Kidney glomerular epithelial cell (primary cell): ENCODE measurements at regions not wholly inside any gene's neighbourhood (a gene's known extent, or its start where the extent isn't known, plus 50 kb on each side); places are given as distances from the start of the nearest gene placed in this dataset.

ENCODE experiments used
- DNase-seq: peaks from one replicate; lab custom pipeline; 2025; lab: John Stamatoyannopoulos, UW

GRCh38 chr9:551986-552929 lies 289.2 kb upstream of the DMRT1 start:
- no peak for DNase-seq

- no peak for DNase-seq
Observed at GRCh38 chr9:555493-555892, 286.0 kb upstream of the DMRT1 start.

GRCh38 chr9:556199-556598 lies 285.3 kb upstream of the DMRT1 start:
- no peak for DNase-seq

DNA sequence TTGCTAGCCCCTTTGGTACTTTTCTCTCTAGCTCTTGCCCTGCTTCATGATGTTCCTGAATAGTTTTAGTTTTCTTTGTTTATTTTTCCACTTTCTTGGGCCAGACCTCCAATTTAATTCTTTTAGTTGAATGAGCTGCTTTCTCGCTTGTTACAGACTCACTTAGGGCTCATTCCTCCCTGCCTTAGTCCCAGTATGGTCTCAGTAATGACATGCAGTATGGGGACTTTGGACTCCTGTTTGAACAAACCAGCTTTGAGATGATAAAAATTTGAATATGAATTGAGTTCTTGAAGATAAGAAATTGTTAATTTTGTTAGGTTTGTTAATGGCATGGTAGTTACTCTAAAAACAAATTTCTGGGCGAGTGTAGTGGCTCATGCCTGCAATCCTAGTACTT lies 284.8 kb upstream of the DMRT1 start:
- DNase-seq, result no peak

DNA sequence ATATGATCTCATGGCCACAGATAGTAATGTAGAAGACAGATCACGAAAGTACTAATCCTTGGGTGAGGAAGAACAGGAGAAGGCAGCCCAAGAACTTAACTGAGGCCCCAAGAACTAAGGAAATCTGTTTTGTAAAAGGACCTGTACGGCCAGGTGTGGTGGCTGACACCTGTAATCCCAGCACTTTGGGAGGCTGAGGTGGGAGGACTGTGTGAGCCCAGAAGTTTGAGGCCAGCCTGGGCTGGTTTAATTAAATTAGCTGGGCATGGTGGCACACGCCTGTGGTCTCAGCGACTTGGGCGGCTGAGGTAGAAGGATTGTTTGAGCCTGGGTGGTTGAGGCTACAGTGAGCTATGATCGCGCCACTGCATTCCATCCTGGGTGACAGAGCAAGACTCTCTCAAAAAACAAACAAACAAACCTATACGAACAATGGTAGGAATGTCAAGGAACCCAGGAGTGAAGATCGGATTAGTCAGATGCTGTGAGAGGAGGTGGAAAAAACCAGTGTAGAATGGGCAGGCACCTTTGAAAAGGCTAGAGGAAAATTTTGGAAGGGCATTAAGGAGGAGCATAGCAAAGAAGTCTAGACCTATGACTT lies 283.8 kb upstream of the DMRT1 start:
- DNase-seq, result peak; percentile 68

- DNase-seq, result no peak
Observed at GRCh38 chr9:561427-561826, 280.1 kb upstream of the DMRT1 start.

GRCh38 chr9:563200-563599 lies 278.3 kb upstream of the DMRT1 start:
- no peak for DNase-seq

DNA sequence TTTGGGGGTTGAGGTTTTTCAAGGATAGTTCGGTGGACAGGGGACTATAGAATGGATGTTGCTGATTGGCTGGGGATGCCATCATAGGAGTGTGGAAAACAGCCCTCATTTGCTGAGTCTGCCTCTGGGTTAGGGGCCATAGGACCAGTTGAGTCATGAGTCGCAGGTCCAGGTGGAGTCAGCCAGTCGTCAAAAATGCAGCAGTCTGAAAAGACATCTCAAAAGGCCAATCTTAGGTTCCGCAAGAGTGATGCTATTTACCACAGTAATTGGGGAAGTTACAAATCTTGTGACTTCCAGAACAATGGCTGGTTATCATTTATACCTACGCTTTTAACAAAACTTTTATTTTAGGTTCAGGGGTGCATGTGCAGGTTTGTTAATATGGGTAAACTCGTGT lies 276.0 kb upstream of the DMRT1 start:
- no peak for DNase-seq

- no peak for DNase-seq
Observed at GRCh38 chr9:567128-567746, 274.3 kb upstream of the DMRT1 start.

GRCh38 chr9:567747-568305 lies 273.7 kb upstream of the DMRT1 start:
- no peak for DNase-seq

DNA sequence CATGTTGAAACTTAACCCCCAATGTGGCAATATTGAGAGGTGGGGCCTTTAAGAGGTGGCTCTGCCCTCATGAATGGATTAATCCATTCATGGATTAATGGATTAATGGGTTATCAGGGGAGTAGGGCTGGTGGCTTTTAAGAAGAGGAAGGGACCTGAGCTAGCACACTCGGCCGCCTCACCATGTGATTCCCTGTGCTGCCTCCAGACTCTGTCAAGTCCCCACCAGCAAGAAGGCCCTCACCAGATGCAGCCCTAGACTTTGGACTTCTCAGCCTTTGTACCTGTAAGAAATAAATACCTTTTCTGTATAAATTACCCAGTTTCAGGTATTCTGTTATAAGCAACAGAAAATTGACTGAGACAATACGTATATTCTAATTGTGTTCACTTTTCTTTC lies 272.2 kb upstream of the DMRT1 start:
- no peak for DNase-seq

DNA sequence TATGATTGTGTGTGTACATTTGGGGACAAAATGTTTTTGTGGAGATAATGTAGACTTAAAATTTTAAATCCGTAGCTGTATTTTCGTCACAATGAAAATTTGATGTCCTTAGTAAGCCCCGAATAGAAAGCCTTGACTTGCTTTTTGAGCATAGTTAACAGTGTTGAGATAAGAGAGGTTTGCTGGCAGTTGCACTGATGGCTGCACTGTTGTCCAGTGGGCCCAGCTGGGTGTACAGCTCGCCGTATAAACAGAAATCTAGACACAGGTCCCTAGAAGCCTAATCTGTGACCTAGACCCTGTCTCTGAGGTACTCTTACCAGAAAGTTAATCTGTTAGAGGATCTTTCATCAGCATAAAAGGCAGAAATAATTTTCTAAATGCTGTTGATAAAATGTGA lies 271.3 kb upstream of the DMRT1 start:
- no peak for DNase-seq

DNA sequence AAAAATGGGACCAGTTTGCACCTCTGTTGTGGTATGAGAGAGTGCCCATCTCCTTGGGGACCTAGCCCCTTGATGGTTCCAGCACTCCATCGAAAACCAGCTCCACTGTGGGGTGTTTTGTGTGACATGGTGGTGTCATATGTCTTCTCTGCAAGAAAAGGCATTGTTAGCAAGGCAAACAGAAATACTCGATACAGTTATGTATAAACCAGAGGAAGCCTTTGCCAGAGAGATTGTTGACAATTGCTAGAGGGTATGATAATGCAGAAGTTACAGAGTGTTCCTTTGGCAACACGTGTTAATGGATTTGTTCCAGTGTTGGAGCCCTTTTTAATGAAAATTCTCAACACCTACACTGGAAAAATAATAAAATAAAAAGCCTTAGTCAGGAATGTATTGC lies 270.4 kb upstream of the DMRT1 start:
- no peak for DNase-seq

GRCh38 chr9:571741-572140 lies 269.8 kb upstream of the DMRT1 start:
- DNase-seq, result no peak

DNA sequence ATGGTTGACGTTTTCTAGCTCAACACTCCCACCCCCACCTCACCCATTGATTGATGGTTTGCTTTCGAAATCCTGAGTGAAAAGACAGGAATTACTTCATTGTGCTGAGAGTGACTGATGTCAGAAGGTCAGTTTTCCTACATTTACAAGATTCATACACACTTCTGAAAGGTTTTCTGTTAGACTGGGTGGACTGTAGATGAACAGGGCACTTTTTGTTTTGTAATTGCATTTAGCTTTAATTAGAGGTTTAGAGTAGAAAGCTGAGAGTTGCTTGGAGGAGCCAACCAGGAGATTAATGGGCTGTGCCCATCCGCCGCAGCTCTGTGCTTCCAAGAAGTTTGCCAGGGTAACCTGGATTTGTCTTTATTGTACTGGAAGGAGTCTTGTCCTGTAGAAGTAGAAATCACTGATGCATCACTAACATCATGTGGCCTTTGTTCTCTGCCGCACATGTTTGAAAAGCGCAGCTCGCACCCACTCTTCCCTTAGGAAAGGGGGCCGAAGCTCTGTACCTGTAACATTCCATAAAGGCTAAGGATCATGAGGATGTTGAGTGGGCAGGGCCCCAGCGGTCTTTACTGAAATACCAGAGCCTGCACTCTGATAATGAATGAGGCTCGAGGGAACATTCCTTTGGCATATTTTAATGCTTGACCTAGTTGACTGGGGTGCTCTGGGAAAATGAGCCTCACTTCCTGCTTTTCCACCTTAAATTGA lies 267.6 kb upstream of the DMRT1 start:
- DNase-seq, result peak; percentile 92

- no peak for DNase-seq
Observed at GRCh38 chr9:575139-575538, 266.4 kb upstream of the DMRT1 start.

- no peak for DNase-seq
Observed at GRCh38 chr9:580652-581342, 260.7 kb upstream of the DMRT1 start.

DNA sequence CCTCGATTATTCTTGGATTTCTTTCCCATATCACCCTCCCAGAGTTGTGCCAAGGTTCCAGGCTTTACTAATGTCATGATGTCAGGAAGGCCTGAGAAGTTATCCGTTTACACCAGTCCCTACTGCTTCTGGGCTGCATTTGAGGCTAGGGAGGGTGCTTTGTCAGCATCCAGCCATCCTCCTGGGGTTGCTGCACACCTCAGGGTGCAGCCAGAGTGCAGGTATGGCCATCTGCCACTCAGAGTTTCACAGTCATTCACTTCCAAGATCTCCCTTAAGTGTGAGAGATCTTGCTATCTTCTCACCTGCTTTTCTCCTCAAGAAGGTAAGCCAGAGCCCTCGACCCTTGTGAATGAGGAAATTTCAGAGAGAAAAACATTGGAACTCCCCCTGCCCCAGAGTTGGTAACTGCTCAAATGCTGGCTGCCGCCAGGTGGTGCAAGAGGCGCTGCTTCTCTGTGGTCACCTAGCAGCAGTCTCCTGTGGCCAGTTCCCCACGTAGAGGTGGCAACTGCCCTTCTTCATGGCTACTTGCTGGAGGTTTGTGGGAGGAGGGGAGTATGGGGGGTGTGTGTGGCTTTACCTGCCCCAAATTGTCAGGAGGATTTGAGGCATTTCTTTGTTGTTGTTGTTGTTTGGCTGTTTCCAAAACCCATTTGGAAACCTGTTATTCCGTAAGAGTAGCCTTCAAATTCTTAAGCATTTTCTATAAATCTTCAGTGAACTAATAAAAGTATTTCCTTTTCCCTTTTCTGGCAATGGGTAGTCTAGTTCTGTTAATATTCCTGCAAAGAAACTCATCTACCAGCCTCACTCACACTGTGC lies 259.6 kb upstream of the DMRT1 start:
- DNase-seq, result no peak

DNA sequence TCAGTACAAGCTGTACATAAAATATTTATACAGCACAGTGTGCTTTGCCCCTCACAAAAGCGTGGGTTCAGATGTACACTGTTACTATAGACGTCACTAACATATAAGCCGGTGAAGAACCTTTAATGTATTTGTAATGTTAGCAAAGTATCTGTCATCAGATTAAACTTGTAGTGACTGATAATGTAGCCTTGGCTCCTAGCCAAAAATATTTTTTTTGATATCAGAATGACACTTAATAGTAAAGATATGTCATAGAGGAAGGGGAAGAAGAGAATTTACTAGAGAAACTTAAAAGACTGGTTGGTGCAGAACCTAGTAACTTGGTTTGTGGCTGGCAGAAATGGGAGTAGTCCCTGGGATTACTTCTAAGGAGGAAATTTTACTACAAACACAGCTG lies 258.7 kb upstream of the DMRT1 start:
- DNase-seq, result no peak

GRCh38 chr9:587527-587926 lies 254.0 kb upstream of the DMRT1 start:
- DNase-seq, result no peak

- DNase-seq, result no peak
Observed at GRCh38 chr9:588981-589380, 252.5 kb upstream of the DMRT1 start.
